Left ventricle myocardium inferior (tissue), 1 donor: ENCODE measurements at regions not wholly inside any gene's neighbourhood (a gene's known extent, or its start where the extent isn't known, plus 50 kb on each side); places are given as distances from the start of the nearest gene placed in this dataset.

ENCODE experiments used
- DNase-seq: peaks from one replicate; pipeline ENCODE4 v3.0.0-alpha.2; 2020
- H3K27ac ChIP-seq: fragments of 200-600 bp; replicated peaks from 2 replicates; pipeline ENCODE4 v1.8.0; 2021
- H3K27me3 ChIP-seq: fragments of 200-600 bp; 2 replicates; pipeline ENCODE4 v1.8.0; 2021; ENCODE audit warnings: low read depth
- H3K36me3 ChIP-seq: fragments of 200-600 bp; 2 replicates; pipeline ENCODE4 v1.8.0; 2021
- H3K4me1 ChIP-seq: fragments of 200-600 bp; 2 replicates; pipeline ENCODE4 v1.8.0; 2021
- H3K4me3 ChIP-seq: fragments of 200-600 bp; 2 replicates; pipeline ENCODE4 v1.8.0; 2021; ENCODE audit warnings: mild to moderate bottlenecking, moderate library complexity
- H3K9me3 ChIP-seq: fragments of 200-600 bp; replicated peaks from 2 replicates; pipeline ENCODE4 v1.8.0; 2021
- CTCF ChIP-seq: fragments of 200-600 bp; IDR thresholded peaks from 2 replicates; pipeline ENCODE4 v1.8.0; 2021; ENCODE audit warnings: antibody characterized with exemption, mild to moderate bottlenecking, borderline replicate concordance
- intact Hi-C: fragments of 100-400 bp; cut with micrococcal nuclease; formaldehyde crosslinking; loops from one replicate; pipeline ENCODE4 v1.11.0; 2022
- donor health status: DM: no; HTN: yes; CAD: no; lungs with severe emphysema.

GRCh38 chr6:153816366-153816765 is 222.7 kb upstream of the OPRM1 start:
- DNase-seq: no peak
- Histone ChIP-seq H3K27ac (no peak overlapping the region), H3K4me1 (no peaks in the 10 kb centered on the region), H3K27me3 (no peaks in the 10 kb centered on the region), H3K9me3 (peaks cover 35% of the 10 kb centered on the region), H3K4me3 (no peak overlapping the region), H3K36me3 (no peaks in the 10 kb centered on the region)
- no peak for TF ChIP-seq CTCF
- intact Hi-C loops: no loop called here

GRCh38 chr6:153814136-153814535 is 224.9 kb upstream of the OPRM1 start:
- Histone ChIP-seq H3K27ac (no peak overlapping the region), H3K9me3 (peaks cover 35% of the 10 kb centered on the region), H3K4me3 (no peak overlapping the region), H3K27me3 (no peaks in the 10 kb centered on the region), H3K36me3 (no peaks in the 10 kb centered on the region), H3K4me1 (no peaks in the 10 kb centered on the region)
- DNase-seq: no peak
- intact Hi-C loops: no loop called here
- TF ChIP-seq CTCF: no peak

- Histone ChIP-seq H3K36me3 (no peaks in the 10 kb centered on the region), H3K9me3 (no peaks in the 10 kb centered on the region), H3K27me3 (no peaks in the 10 kb centered on the region), H3K27ac (no peak overlapping the region), H3K4me3 (no peak overlapping the region), H3K4me1 (no peaks in the 10 kb centered on the region)
- TF ChIP-seq CTCF: no peak
- DNase-seq: no peak
- intact Hi-C loops: no loop called here
Measured at GRCh38 chr6:153804755-153805330, 234.2 kb upstream of the OPRM1 start.

GRCh38 chr6:153801917-153802316 is 237.1 kb upstream of the OPRM1 start:
- TF ChIP-seq CTCF: no peak
- intact Hi-C loops: no loop called here
- H3K9me3 ChIP-seq: no peaks in the 10 kb centered on the region
- H3K27me3 ChIP-seq: no peaks in the 10 kb centered on the region
- no peaks in the 10 kb centered on the region for H3K36me3 ChIP-seq
- no peaks in the 10 kb centered on the region for H3K4me1 ChIP-seq
- no peak overlapping the region for H3K4me3 ChIP-seq
- H3K27ac ChIP-seq: no peak overlapping the region
- DNase-seq: no peak

- H3K4me3 ChIP-seq: no peak overlapping the region
- H3K36me3 ChIP-seq: no peaks in the 10 kb centered on the region
- TF ChIP-seq CTCF: no peak
- H3K9me3 ChIP-seq: no peaks in the 10 kb centered on the region
- intact Hi-C loops: no loop called here
- H3K4me1 ChIP-seq: no peaks in the 10 kb centered on the region
- H3K27ac ChIP-seq: no peak overlapping the region
- DNase-seq: no peak
- H3K27me3 ChIP-seq: no peaks in the 10 kb centered on the region
Measured at GRCh38 chr6:153800580-153801188, 238.4 kb upstream of the OPRM1 start.
